IMR-90 (cell line): ENCODE measurements at regions not wholly inside any gene's neighbourhood (a gene's known extent, or its start where the extent isn't known, plus 50 kb on each side); places are given as distances from the start of the nearest gene placed in this dataset.

Experiments used
- ATAC-seq: fragments of 200-7000 bp; cut with Tn5 transposase; 2 replicates; pipeline ENCODE4 v1.9.1; 2020; ENCODE audit warnings: low read depth, mild to moderate bottlenecking, moderate library complexity
- BruUV-seq: library from RNA; stranded (reverse); fragments of 400-500 nt; replicated peaks from 2 replicates; lab custom pipeline; 2021; lab: Mats Ljungman, UMichigan
- CTCF ChIA-PET: fragments of 300-600 bp; formaldehyde crosslinking; extraction: SDS; loops from one replicate; lab custom pipeline; 2021; ENCODE audit warnings: antibody characterized with exemption; lab: Yijun Ruan, JAX
- POLR2A ChIA-PET: fragments of 300-600 bp; sonication (Branson Sonifier 250); formaldehyde crosslinking; loops from one replicate; lab custom pipeline; 2022; ENCODE audit warnings: antibody characterized with exemption; ENCODE audit not compliant: unreplicated experiment; lab: Charles Lee
- DNase-seq: peaks from one replicate; pipeline ENCODE4 v3.0.0; 2013
- H2AFZ ChIP-seq: replicated peaks from 2 replicates; pipeline ENCODE3; 2013; ENCODE audit warnings: low read length, mild to moderate bottlenecking; ENCODE audit not compliant: poor library complexity
- H2AK5ac ChIP-seq: 2 replicates; pipeline ENCODE4 v1.6.1; 2013; ENCODE audit warnings: low read depth, low read length, inconsistent platforms
- H2AK9ac ChIP-seq: replicated peaks from 2 replicates; pipeline ENCODE3; 2013; ENCODE audit warnings: mild to moderate bottlenecking, low read depth, low read length, moderate library complexity; ENCODE audit not compliant: poor library complexity
- H2BK120ac ChIP-seq: 2 replicates; pipeline ENCODE4 v1.6.1; 2013; ENCODE audit warnings: low read depth, low read length, inconsistent platforms
- H2BK15ac ChIP-seq: 3 replicates; pipeline ENCODE4 v1.6.1; 2013; ENCODE audit warnings: low read depth, low read length, inconsistent platforms
- H2BK20ac ChIP-seq: 2 replicates; pipeline ENCODE4 v1.6.1; 2013; ENCODE audit warnings: low read depth, mild to moderate bottlenecking, inconsistent platforms, low read length, moderate library complexity
- H2BK5ac ChIP-seq: 2 replicates; pipeline ENCODE4 v1.6.1; 2013; ENCODE audit warnings: mild to moderate bottlenecking, low read depth, low read length, inconsistent platforms; ENCODE audit not compliant: poor library complexity, severe bottlenecking
- H3K14ac ChIP-seq: replicated peaks from 2 replicates; pipeline ENCODE4 v1.6.1; 2013; ENCODE audit warnings: low read depth, low read length, inconsistent platforms
- H3K18ac ChIP-seq: 2 replicates; pipeline ENCODE4 v1.6.1; 2013; ENCODE audit warnings: low read depth, low read length, control low read depth
- H3K23ac ChIP-seq: 2 replicates; pipeline ENCODE4 v1.6.1; 2013; ENCODE audit warnings: low read depth, low read length, inconsistent platforms
- H3K27ac ChIP-seq: 2 replicates; pipeline ENCODE4 v1.5.1; 2013; ENCODE audit warnings: mild to moderate bottlenecking, control low read depth, low read length; ENCODE audit not compliant: insufficient read depth
- H3K27me3 ChIP-seq: 2 replicates; pipeline ENCODE4 v1.6.1; 2013; ENCODE audit warnings: low read length; ENCODE audit not compliant: control insufficient read depth, insufficient read depth
- H3K36me3 ChIP-seq: 2 replicates; pipeline ENCODE4 v1.6.1; 2013; ENCODE audit warnings: low read length, mixed read lengths; ENCODE audit not compliant: control insufficient read depth, insufficient read depth
- H3K4ac ChIP-seq: 2 replicates; pipeline ENCODE4 v1.6.1; 2013; ENCODE audit warnings: low read depth, low read length, inconsistent platforms
- H3K4me1 ChIP-seq: 2 replicates; pipeline ENCODE4 v1.6.1; 2013; ENCODE audit warnings: low read length, mixed read lengths; ENCODE audit not compliant: control insufficient read depth, insufficient read depth
- H3K4me2 ChIP-seq: 2 replicates; pipeline ENCODE4 v1.6.1; 2013; ENCODE audit warnings: low read depth, mild to moderate bottlenecking, control low read depth, low read length, moderate library complexity
- H3K4me3 ChIP-seq: 2 replicates; pipeline ENCODE4 v1.5.1; 2013; ENCODE audit warnings: low read depth, mild to moderate bottlenecking, control low read depth, low read length, moderate library complexity; ENCODE audit not compliant: insufficient read depth
- H3K56ac ChIP-seq: 2 replicates; pipeline ENCODE4 v1.6.1; 2013; ENCODE audit warnings: low read length, inconsistent platforms; ENCODE audit not compliant: insufficient read depth; ENCODE audit errors: extremely low read depth
- H3K79me1 ChIP-seq, 2 experiments: 2 replicates each; pipeline ENCODE4 v1.6.1; 2013; ENCODE audit warnings: low read length in 2 of 2, inconsistent platforms in 1 of 2, low read depth in 1 of 2
- H3K9ac ChIP-seq: 2 replicates; pipeline ENCODE4 v1.6.1; 2013; ENCODE audit warnings: low read depth, low read length, control low read depth
- H3K9me1 ChIP-seq: 2 replicates; pipeline ENCODE4 v1.6.1; 2013; ENCODE audit warnings: low read length, inconsistent platforms; ENCODE audit not compliant: insufficient read depth
- H3K9me3 ChIP-seq: 2 replicates; pipeline ENCODE4 v1.6.1; 2013; ENCODE audit warnings: low read length; ENCODE audit not compliant: control insufficient read depth, insufficient read depth
- H4K20me1 ChIP-seq: 2 replicates; pipeline ENCODE4 v1.6.1; 2013; ENCODE audit warnings: low read length, inconsistent platforms; ENCODE audit not compliant: insufficient read depth
- H4K5ac ChIP-seq: 2 replicates; pipeline ENCODE4 v1.6.1; 2013; ENCODE audit warnings: mild to moderate bottlenecking, low read depth, low read length, control low read depth
- H4K8ac ChIP-seq, 2 experiments: 2 replicates each; pipeline ENCODE4 v1.6.1; 2013; ENCODE audit warnings: low read depth in 2 of 2, low read length in 2 of 2, control low read depth in 1 of 2, inconsistent platforms in 1 of 2
- H4K91ac ChIP-seq: 2 replicates; pipeline ENCODE4 v1.6.1; 2013; ENCODE audit warnings: low read depth, low read length, inconsistent platforms; ENCODE audit not compliant: insufficient read depth
- BHLHE40 ChIP-seq: fragments of 150-350 bp; IDR thresholded peaks from 2 replicates; pipeline ENCODE4 v1.6.1; 2016; ENCODE audit warnings: mild to moderate bottlenecking, low read depth, low read length
- CEBPB ChIP-seq: IDR thresholded peaks from 2 replicates; pipeline ENCODE4 v1.6.1; 2012; ENCODE audit warnings: low read depth, low read length, improper control_type of control experiment
- FOS ChIP-seq: fragments of 150-350 bp; IDR thresholded peaks from 2 replicates; pipeline ENCODE4 v1.6.1; 2016; ENCODE audit warnings: low read depth, low read length
- MAFK ChIP-seq: IDR thresholded peaks from 2 replicates; pipeline ENCODE4 v1.6.1; 2012; ENCODE audit warnings: low read depth, low read length, improper control_type of control experiment
- MAZ ChIP-seq: IDR thresholded peaks from 2 replicates; pipeline ENCODE4 v1.6.1; 2012; ENCODE audit warnings: low read depth, mild to moderate bottlenecking, low read length, improper control_type of control experiment, moderate library complexity, borderline replicate concordance
- MXI1 ChIP-seq: IDR thresholded peaks from 2 replicates; pipeline ENCODE4 v1.6.1; 2012; ENCODE audit warnings: low read depth, mild to moderate bottlenecking, low read length, moderate library complexity, borderline replicate concordance
- NFE2L2 ChIP-seq: fragments of 150-350 bp; IDR thresholded peaks from 2 replicates; pipeline ENCODE4 v1.6.1; 2016; ENCODE audit warnings: low read depth, mild to moderate bottlenecking, low read length
- POLR2A ChIP-seq: IDR thresholded peaks from 2 replicates; pipeline ENCODE4 v1.6.1; 2012; ENCODE audit warnings: mild to moderate bottlenecking, low read depth, low read length
- RAD21 ChIP-seq: IDR thresholded peaks from 2 replicates; pipeline ENCODE4 v1.6.1; 2012; ENCODE audit warnings: low read length, improper control_type of control experiment
- RCOR1 ChIP-seq: IDR thresholded peaks from 2 replicates; pipeline ENCODE4 v1.6.1; 2012; ENCODE audit warnings: mild to moderate bottlenecking, low read length, improper control_type of control experiment; ENCODE audit not compliant: insufficient replicate concordance
- RFX5 ChIP-seq: IDR thresholded peaks from 2 replicates; pipeline ENCODE4 v1.8.0; 2012; ENCODE audit warnings: low read depth, mild to moderate bottlenecking, low read length, moderate library complexity
- SMC3 ChIP-seq: fragments of 150-350 bp; IDR thresholded peaks from 2 replicates; pipeline ENCODE4 v1.6.1; 2016; ENCODE audit warnings: low read depth, mild to moderate bottlenecking, antibody characterized with exemption, low read length, moderate library complexity
- WGBS, 2 experiments: methylation state at CpG; one replicate each; pipeline versions ENCODE4 v1.1.5 to v1.1.7; 2013; ENCODE audit warnings: missing lambda C conversion rate in 2 of 2; ENCODE audit not compliant: insufficient read length in 1 of 2; ENCODE audit errors: extremely low coverage in 2 of 2; 5-methylcytosine and 5-hydroxymethylcytosine counted together
- dilution Hi-C: fragments of 300-500 bp; cut with HindIII; formaldehyde crosslinking; loops from one replicate; pipeline ENCODE4 v1.14.3; 2018; ENCODE audit warnings: low sequenced_read_pairs; ENCODE audit not compliant: unreplicated experiment
- in situ Hi-C: fragments of 300-500 bp; cut with MboI; formaldehyde crosslinking; loops from 3 replicates; pipeline ENCODE4 v1.14.3; 2019; ENCODE audit warnings: low sequenced_read_pairs, inconsistent platforms, mixed read lengths
- intact Hi-C: fragments of 100-400 bp; cut with micrococcal nuclease; formaldehyde crosslinking; loops from 2 replicates; pipeline ENCODE4 v1.10.0; 2022
- TF ChIP-seq, protein P1 (sequence below): fragments of 150-350 bp; IDR thresholded peaks from 2 replicates; pipeline ENCODE4 v1.6.1; 2016; ENCODE audit warnings: low read depth, mild to moderate bottlenecking, low read length, moderate library complexity, borderline replicate concordance
- TF ChIP-seq, protein P2 (sequence below): conservative IDR thresholded peaks from 2 replicates; pipeline ENCODE4 v1.5.1; 2012; ENCODE audit warnings: mild to moderate bottlenecking, low read depth, low read length, improper control_type of control experiment
- TF ChIP-seq, protein P3 (sequence below): fragments of 150-350 bp; IDR thresholded peaks from 2 replicates; pipeline ENCODE4 v1.6.1; 2017; ENCODE audit warnings: mild to moderate bottlenecking, antibody characterized with exemption, low read length, low read depth

DNA sequence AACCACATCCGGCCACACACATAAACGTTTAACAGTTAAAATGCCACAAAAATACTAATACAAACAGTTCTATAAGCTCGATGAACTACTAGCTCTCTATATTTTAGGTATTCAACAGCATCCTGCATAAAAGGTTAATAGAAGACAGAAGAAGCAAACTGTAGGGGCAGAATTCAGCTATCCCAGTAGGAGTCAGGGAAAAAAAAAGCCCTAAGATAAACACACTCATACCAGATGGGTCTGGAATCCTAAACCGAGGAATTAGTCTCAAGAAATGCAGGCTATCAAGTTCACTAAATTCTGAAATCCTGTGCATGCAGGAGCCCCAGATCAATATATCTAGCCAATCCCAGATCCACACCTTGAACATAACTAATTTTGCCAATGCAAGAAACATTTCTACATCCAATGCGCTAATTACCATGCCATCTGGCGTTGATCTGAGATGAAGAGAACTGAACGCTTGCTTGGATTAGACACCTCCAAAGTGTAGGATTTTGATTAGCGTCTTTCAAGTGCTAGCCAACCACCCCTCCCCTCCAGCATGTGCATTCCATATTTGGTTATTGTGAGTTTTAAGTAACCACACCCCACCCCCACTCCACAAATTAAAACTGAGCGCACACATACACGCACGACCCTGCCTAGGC is 512.2 kb upstream of the INTU start:
- no peaks in the 10 kb centered on the region for H3K36me3 ChIP-seq
- in situ Hi-C loops (no loop called here), intact Hi-C loops (no loop called here), dilution Hi-C loops (no loop called here)
- no peaks in the 10 kb centered on the region for H3K9me3 ChIP-seq
- H3K27ac ChIP-seq: no peak overlapping the region
- H2BK15ac ChIP-seq: no peak overlapping the region
- H2AK5ac ChIP-seq: no peak overlapping the region
- CTCF ChIA-PET: interaction anchor here (1.4 kb wide), 1 partner anchor 18 kb away, joined by 6 read pairs; no protein-coding TSS in a partner anchor
- no peaks in the 10 kb centered on the region for H4K20me1 ChIP-seq
- peak; percentile 11 for DNase-seq
- TF ChIP-seq MAFK (no peak), FOS (no peak), BHLHE40 (no peak), MXI1 (no peak), MAZ (no peak), SMC3 (no peak), RFX5 (no peak), NFE2L2 (no peak), RCOR1 (no peak), RAD21 (no peak), POLR2A (no peak), CEBPB (no peak)
- TF ChIP-seq, protein P1, sequence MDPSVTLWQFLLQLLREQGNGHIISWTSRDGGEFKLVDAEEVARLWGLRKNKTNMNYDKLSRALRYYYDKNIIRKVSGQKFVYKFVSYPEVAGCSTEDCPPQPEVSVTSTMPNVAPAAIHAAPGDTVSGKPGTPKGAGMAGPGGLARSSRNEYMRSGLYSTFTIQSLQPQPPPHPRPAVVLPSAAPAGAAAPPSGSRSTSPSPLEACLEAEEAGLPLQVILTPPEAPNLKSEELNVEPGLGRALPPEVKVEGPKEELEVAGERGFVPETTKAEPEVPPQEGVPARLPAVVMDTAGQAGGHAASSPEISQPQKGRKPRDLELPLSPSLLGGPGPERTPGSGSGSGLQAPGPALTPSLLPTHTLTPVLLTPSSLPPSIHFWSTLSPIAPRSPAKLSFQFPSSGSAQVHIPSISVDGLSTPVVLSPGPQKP: no peak
- TF ChIP-seq, protein P2, sequence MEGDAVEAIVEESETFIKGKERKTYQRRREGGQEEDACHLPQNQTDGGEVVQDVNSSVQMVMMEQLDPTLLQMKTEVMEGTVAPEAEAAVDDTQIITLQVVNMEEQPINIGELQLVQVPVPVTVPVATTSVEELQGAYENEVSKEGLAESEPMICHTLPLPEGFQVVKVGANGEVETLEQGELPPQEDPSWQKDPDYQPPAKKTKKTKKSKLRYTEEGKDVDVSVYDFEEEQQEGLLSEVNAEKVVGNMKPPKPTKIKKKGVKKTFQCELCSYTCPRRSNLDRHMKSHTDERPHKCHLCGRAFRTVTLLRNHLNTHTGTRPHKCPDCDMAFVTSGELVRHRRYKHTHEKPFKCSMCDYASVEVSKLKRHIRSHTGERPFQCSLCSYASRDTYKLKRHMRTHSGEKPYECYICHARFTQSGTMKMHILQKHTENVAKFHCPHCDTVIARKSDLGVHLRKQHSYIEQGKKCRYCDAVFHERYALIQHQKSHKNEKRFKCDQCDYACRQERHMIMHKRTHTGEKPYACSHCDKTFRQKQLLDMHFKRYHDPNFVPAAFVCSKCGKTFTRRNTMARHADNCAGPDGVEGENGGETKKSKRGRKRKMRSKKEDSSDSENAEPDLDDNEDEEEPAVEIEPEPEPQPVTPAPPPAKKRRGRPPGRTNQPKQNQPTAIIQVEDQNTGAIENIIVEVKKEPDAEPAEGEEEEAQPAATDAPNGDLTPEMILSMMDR: no peak
- TF ChIP-seq, protein P3, sequence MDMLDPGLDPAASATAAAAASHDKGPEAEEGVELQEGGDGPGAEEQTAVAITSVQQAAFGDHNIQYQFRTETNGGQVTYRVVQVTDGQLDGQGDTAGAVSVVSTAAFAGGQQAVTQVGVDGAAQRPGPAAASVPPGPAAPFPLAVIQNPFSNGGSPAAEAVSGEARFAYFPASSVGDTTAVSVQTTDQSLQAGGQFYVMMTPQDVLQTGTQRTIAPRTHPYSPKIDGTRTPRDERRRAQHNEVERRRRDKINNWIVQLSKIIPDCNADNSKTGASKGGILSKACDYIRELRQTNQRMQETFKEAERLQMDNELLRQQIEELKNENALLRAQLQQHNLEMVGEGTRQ: no peak
- no peaks in the 10 kb centered on the region for H3K79me1 ChIP-seq
- H3K27me3 ChIP-seq: no peaks in the 10 kb centered on the region
- no peak overlapping the region for H3K18ac ChIP-seq
- POLR2A ChIA-PET: interaction anchor here (0.5 kb wide), 1 partner anchor 489 kb away, joined by 3 read pairs; no protein-coding TSS in a partner anchor
- H3K14ac ChIP-seq: no peak overlapping the region
- no peak overlapping the region for H3K4me2 ChIP-seq
- no peak for ATAC-seq
- H3K56ac ChIP-seq: no peak overlapping the region
- H4K91ac ChIP-seq: no peak overlapping the region
- no peak overlapping the region for H2BK20ac ChIP-seq
- no peak overlapping the region for H3K23ac ChIP-seq
- H3K4ac ChIP-seq: no peak overlapping the region
- no peak overlapping the region for H2BK5ac ChIP-seq
- H3K9me1 ChIP-seq: no peaks in the 10 kb centered on the region
- no CpG with 5 or more reads among the region's 11 CpGs for WGBS, 2 experiments
- no peak overlapping the region for H2AK9ac ChIP-seq
- H2AFZ ChIP-seq: no peak overlapping the region
- H3K4me1 ChIP-seq: no peaks in the 10 kb centered on the region
- no peak overlapping the region for H3K4me3 ChIP-seq
- BruUV-seq: no TSS peak
- H2BK120ac ChIP-seq: no peak overlapping the region
- H4K5ac ChIP-seq: no peak overlapping the region
- no peak overlapping the region for H3K9ac ChIP-seq
- H4K8ac ChIP-seq: no peak overlapping the region
